Stimulated activated memory B cell treated with anti-CD40 and anti-IgM and Interleukin-4, amounts not matched to agents 10 μg/mL and 1 μg/mL and 100 μg/mL, for 72 hours (primary cell): ENCODE measurements at regions not wholly inside any gene's neighbourhood (a gene's known extent, or its start where the extent isn't known, plus 50 kb on each side); places are given as distances from the start of the nearest gene placed in this dataset.

ENCODE experiments used
- ATAC-seq: fragments of 150-1000 bp; cut with Tn5 transposase; 2 replicates; pipeline ENCODE4 v1.10.0; 2021
- H3K27ac Mint-ChIP-seq: one replicate; pipeline ENCODE4 v1.8.0; 2022; ENCODE audit warnings: mild to moderate bottlenecking, mixed read lengths
- H3K27me3 Mint-ChIP-seq: one replicate; pipeline ENCODE4 v1.8.0; 2022; ENCODE audit warnings: mixed read lengths
- H3K36me3 Mint-ChIP-seq: one replicate; pipeline ENCODE4 v1.8.0; 2022; ENCODE audit warnings: mixed read lengths
- H3K4me1 Mint-ChIP-seq: one replicate; pipeline ENCODE4 v1.8.0; 2022; ENCODE audit warnings: mixed read lengths
- H3K4me3 Mint-ChIP-seq: one replicate; pipeline ENCODE4 v1.8.0; 2022; ENCODE audit warnings: mild to moderate bottlenecking, moderate library complexity, mixed read lengths
- H3K9me3 Mint-ChIP-seq: one replicate; pipeline ENCODE4 v1.8.0; 2022; ENCODE audit warnings: mixed read lengths

DNA sequence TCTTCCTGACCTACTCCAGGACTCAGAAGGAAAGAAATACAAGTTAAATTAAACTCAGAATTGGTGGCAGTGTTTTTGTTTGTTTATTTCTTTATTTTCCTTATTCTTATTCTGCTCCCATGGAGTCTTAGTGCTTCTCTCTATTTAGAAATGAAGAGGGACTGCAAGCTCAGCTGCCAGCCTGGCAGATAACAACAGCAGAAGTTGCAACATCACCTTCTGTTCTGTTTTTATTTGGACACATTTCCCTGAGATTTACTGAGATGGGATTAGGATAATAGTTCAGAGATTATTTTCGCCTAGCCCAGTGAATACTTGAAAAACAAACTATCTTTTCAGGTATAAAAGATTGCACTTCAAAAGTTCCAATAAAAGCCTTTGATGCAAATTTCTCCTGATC is 70.4 kb upstream of the DTNA start:
- Mint-ChIP-seq H3K27me3 (no peaks in the 10 kb centered on the region), H3K4me3 (no peak overlapping the region), H3K4me1 (no peaks in the 10 kb centered on the region), H3K36me3 (no peaks in the 10 kb centered on the region), H3K27ac (no peak overlapping the region), H3K9me3 (no peaks in the 10 kb centered on the region)
- no peak for ATAC-seq

DNA sequence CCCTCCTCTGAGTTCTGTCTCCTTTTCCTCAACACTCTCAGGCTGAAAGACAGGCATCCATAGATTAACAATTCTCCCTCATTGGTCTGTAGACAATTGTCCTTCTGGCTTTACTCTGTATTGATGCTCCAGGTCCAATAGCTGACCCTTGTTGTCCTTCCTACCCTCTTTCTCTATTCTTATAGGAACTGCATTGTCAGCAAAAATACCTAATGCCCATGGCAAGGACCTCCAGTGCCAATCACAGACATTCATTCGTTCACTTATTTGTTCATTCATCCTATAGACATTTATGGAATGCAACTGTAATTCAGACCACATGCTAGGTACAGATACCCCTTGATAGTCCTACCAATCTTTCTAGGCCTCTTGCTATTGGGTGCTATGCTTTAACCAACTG is 69.8 kb upstream of the DTNA start:
- Mint-ChIP-seq H3K9me3 (no peaks in the 10 kb centered on the region), H3K4me3 (no peak overlapping the region), H3K36me3 (no peaks in the 10 kb centered on the region), H3K27ac (no peak overlapping the region), H3K27me3 (no peaks in the 10 kb centered on the region), H3K4me1 (no peaks in the 10 kb centered on the region)
- ATAC-seq: no peak

GRCh38 chr18:34643989-34644388 is 66.1 kb upstream of the DTNA start:
- Mint-ChIP-seq H3K4me3 (no peak overlapping the region), H3K4me1 (no peaks in the 10 kb centered on the region), H3K9me3 (no peaks in the 10 kb centered on the region), H3K27me3 (no peaks in the 10 kb centered on the region), H3K27ac (no peak overlapping the region), H3K36me3 (no peaks in the 10 kb centered on the region)
- ATAC-seq: no peak

DNA sequence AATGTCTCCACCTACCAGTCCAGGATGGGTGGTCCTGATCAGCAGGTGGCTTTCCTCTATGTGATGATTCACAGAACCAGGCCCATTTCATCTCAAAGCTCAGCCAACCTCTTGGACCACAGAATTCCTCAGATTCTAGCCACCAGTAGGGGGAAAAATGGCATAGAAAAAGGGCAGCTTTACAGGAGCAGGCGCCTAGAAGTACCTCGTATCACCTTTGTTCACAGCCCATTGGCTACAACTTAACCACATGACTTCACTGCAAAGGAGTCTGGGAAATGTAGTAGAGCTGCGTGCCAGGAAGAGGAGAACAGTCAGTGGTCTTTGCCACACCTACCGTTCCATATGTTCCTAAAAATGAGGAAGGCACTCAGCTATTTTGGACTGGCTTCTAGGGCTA is 62.8 kb upstream of the DTNA start:
- Mint-ChIP-seq H3K4me3 (no peak overlapping the region), H3K4me1 (no peaks in the 10 kb centered on the region), H3K9me3 (no peaks in the 10 kb centered on the region), H3K36me3 (no peaks in the 10 kb centered on the region), H3K27me3 (no peaks in the 10 kb centered on the region), H3K27ac (no peak overlapping the region)
- no peak for ATAC-seq

- Mint-ChIP-seq H3K27me3 (no peaks in the 10 kb centered on the region), H3K4me3 (no peak overlapping the region), H3K9me3 (no peaks in the 10 kb centered on the region), H3K36me3 (no peaks in the 10 kb centered on the region), H3K4me1 (no peaks in the 10 kb centered on the region), H3K27ac (no peak overlapping the region)
- ATAC-seq: no peak
Measured at GRCh38 chr18:34648269-34648985, 61.7 kb upstream of the DTNA start.

DNA sequence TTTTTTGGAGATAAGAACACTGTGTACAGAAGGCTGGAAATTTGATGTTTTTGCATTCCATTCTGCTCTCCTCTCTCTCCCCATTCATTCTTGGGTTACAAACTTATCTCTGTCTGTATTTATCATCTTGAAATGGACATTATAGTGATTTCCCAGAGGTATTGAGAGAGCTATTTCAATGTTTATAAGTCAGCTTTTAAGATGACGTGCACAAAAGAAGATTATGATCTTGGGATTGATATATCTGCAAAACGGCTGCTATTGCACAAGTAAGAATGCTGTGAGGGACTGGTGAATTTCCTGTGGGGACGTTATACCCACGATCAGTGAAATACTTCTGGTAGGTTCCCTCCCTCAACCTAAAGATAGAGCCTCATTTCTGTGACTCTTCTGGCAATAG is 61.0 kb upstream of the DTNA start:
- Mint-ChIP-seq H3K27me3 (no peaks in the 10 kb centered on the region), H3K4me1 (no peaks in the 10 kb centered on the region), H3K9me3 (no peaks in the 10 kb centered on the region), H3K36me3 (no peaks in the 10 kb centered on the region), H3K27ac (no peak overlapping the region), H3K4me3 (no peak overlapping the region)
- ATAC-seq: no peak

DNA sequence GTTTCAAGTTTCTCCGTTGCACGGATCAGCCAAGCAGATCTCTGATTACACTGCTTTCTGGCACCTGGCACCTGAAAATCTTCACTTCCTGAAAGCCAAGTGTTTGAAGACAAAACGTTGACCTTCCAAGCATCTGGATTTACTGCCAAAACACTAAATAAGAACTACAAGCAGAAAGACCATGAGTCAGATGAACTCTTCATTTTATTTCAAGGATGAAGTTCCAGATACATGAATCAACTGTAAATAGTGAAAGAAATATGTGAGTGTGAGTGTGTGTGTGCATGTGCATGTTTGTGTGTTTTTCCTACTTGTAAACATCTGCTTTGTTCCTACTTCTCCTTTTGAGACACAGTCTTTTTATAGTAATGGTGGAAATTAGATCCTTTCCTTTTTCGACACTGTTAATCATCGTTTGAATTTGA is 60.0 kb upstream of the DTNA start:
- Mint-ChIP-seq H3K27ac (no peak overlapping the region), H3K9me3 (no peaks in the 10 kb centered on the region), H3K4me1 (no peaks in the 10 kb centered on the region), H3K36me3 (no peaks in the 10 kb centered on the region), H3K4me3 (no peak overlapping the region), H3K27me3 (no peaks in the 10 kb centered on the region)
- no peak for ATAC-seq

DNA sequence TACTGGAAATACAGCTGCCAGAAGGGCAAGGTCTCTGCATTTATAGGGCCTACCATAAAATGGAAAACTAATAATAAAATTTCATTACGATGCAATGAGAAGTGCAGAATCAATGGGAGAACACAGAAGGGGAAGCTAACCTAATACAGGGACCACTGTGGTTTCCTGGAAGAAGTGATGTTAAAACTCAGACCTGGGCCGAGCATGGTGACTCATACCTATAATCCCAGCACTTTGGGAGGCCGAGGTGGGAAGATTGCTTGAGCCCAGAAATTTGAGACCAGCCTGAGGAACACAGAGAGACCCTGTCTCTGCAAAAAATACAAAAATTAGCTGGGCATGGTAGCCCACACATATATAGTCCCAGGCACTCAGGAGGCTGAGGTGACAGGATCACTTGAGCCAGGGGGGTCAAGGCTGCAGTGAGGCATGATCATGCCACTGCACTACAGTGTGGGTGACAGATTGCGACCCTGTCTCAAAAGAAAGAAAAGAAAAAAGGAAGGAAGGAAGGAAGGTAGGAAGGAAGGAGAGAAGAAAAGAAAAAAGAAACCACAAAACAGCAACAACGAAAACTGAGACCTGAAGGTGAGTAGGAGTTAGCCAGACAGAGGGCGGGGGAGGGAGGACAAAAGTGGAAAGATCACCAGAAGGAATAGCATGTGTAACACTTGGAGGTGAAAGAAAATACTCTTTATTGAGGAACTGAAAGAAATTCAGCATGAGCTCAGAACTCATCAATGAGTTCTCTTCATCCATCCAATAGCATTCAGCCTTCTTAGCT is 58.3 kb upstream of the DTNA start:
- Mint-ChIP-seq H3K4me3 (no peak overlapping the region), H3K9me3 (no peaks in the 10 kb centered on the region), H3K36me3 (no peaks in the 10 kb centered on the region), H3K4me1 (no peaks in the 10 kb centered on the region), H3K27ac (no peak overlapping the region), H3K27me3 (no peaks in the 10 kb centered on the region)
- no peak for ATAC-seq

- Mint-ChIP-seq H3K27ac (no peak overlapping the region), H3K4me1 (no peaks in the 10 kb centered on the region), H3K36me3 (no peaks in the 10 kb centered on the region), H3K27me3 (peaks cover 10% of the 10 kb centered on the region), H3K4me3 (no peak overlapping the region), H3K9me3 (no peaks in the 10 kb centered on the region)
- ATAC-seq: no peak
Measured at GRCh38 chr18:34655131-34655530, 55.0 kb upstream of the DTNA start.

- Mint-ChIP-seq H3K27me3 (peaks cover 22% of the 10 kb centered on the region), H3K4me1 (no peaks in the 10 kb centered on the region), H3K36me3 (no peaks in the 10 kb centered on the region), H3K9me3 (no peaks in the 10 kb centered on the region), H3K27ac (no peak overlapping the region), H3K4me3 (no peak overlapping the region)
- ATAC-seq: no peak
Measured at GRCh38 chr18:34657860-34658500, 52.1 kb upstream of the DTNA start.

DNA sequence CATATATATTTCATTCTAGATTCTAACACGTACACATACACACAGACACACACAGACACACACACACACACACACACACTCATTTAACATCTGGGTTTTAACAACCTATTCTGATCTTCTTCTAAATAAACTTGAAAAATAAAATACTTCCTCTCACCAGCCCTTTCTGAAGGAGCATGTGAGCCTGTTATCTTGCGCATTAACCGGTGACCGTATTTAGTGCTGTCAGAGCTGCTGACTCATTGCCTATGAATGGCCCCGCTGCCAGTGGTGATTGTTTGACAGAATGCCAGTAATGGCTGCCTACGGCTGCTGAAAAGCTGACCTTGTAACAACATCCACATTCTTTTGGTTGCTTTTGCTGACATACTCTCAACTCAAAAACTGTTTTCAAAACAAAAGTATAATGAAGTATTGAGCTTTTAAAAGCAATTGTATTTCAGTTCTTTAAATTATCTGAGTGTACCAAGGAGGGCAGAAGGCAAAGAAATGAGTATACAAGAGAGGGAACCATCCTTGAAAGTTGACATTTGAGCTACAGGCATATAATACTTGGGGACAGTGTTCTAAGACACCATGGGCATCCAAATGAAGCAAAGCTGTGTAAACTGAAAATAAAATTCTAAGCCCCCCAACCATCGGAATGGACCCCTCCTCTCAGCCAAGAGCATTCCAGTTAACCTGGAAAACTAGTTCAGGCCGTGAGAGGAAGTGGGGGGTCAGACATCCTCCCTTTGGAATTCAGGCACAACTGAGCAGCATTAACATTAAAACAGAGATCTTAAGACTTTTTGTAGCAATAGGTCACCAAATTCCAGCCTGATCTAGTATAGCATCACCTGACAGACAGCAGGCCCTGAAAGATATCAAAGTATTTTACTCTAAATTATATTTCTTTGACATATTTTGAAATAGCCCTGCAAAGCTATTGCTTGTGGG is 50.2 kb upstream of the DTNA start:
- ATAC-seq: no peak
- Mint-ChIP-seq H3K27me3 (peaks cover 22% of the 10 kb centered on the region), H3K4me3 (no peak overlapping the region), H3K4me1 (no peaks in the 10 kb centered on the region), H3K27ac (no peak overlapping the region), H3K9me3 (no peaks in the 10 kb centered on the region), H3K36me3 (no peaks in the 10 kb centered on the region)
